Effector memory CD4-positive, alpha-beta T cell (primary cell): ENCODE measurements at regions not wholly inside any gene's neighbourhood (a gene's known extent, or its start where the extent isn't known, plus 50 kb on each side); places are given as distances from the start of the nearest gene placed in this dataset.

Experiments used
- DNase-seq, 3 donors: peaks; one replicate each; pipeline ENCODE4 v3.0.0-alpha.2; 2020
- H3K27ac ChIP-seq: 2 replicates; pipeline ENCODE4 v1.7.0; 2013; ENCODE audit warnings: mild to moderate bottlenecking, low read length, moderate library complexity; ENCODE audit not compliant: insufficient read depth, poor library complexity, severe bottlenecking
- H3K27me3 ChIP-seq: replicated peaks from 2 replicates; pipeline ENCODE4 v1.7.0; 2013; ENCODE audit warnings: mild to moderate bottlenecking, low read length; ENCODE audit not compliant: insufficient read depth, control insufficient read depth, poor library complexity, severe bottlenecking
- H3K36me3 ChIP-seq: 2 replicates; pipeline ENCODE4 v1.7.0; 2013; ENCODE audit warnings: mild to moderate bottlenecking, low read length, moderate library complexity; ENCODE audit not compliant: control insufficient read depth, insufficient read depth
- H3K4me1 ChIP-seq: 2 replicates; pipeline ENCODE4 v1.7.0; 2013; ENCODE audit warnings: low read length, mild to moderate bottlenecking; ENCODE audit not compliant: control insufficient read depth, insufficient read depth, poor library complexity, severe bottlenecking
- H3K4me3 ChIP-seq: 2 replicates; pipeline ENCODE4 v1.7.0; 2013; ENCODE audit warnings: low read length, low read depth, mild to moderate bottlenecking; ENCODE audit not compliant: insufficient read depth, poor library complexity, severe bottlenecking
- H3K9me3 ChIP-seq: 2 replicates; pipeline ENCODE4 v1.7.0; 2013; ENCODE audit warnings: mild to moderate bottlenecking, low read length, moderate library complexity; ENCODE audit not compliant: control insufficient read depth

GRCh38 chr7:21131897-21132296, 296.0 kb upstream of the SP4 start:
- H3K4me1 ChIP-seq: no peaks in the 10 kb centered on the region

GRCh38 chr7:21134631-21135030, 293.3 kb upstream of the SP4 start:
- Histone ChIP-seq H3K9me3 (no peaks in the 10 kb centered on the region), H3K27ac (no peak overlapping the region), H3K36me3 (no peaks in the 10 kb centered on the region), H3K4me3 (no peak overlapping the region), H3K27me3 (no peaks in the 10 kb centered on the region), H3K4me1 (no peaks in the 10 kb centered on the region)
- DNase-seq: no peak

More at GRCh38 chr7:21131897-21132296, 296.0 kb upstream of the SP4 start:
- Histone ChIP-seq H3K27me3 (peaks cover 3% of the 10 kb centered on the region), H3K4me3 (no peak overlapping the region), H3K9me3 (no peaks in the 10 kb centered on the region), H3K36me3 (no peaks in the 10 kb centered on the region), H3K27ac (no peak overlapping the region)
- DNase-seq: no peak

- Histone ChIP-seq H3K4me1 (no peaks in the 10 kb centered on the region), H3K4me3 (no peak overlapping the region), H3K36me3 (no peaks in the 10 kb centered on the region), H3K27ac (no peak overlapping the region), H3K9me3 (no peaks in the 10 kb centered on the region), H3K27me3 (no peaks in the 10 kb centered on the region)
- DNase-seq: no peak
These were observed 292.4 kb upstream of the SP4 start for GRCh38 chr7:21135437-21135836.

GRCh38 chr7:21137640-21138039, 290.2 kb upstream of the SP4 start:
- Histone ChIP-seq H3K9me3 (no peaks in the 10 kb centered on the region), H3K27ac (no peak overlapping the region)

GRCh38 chr7:21140622-21141021, 287.3 kb upstream of the SP4 start:
- Histone ChIP-seq H3K4me3 (no peak overlapping the region), H3K9me3 (no peaks in the 10 kb centered on the region), H3K27ac (no peak overlapping the region), H3K4me1 (no peaks in the 10 kb centered on the region), H3K36me3 (no peaks in the 10 kb centered on the region), H3K27me3 (no peaks in the 10 kb centered on the region)
- DNase-seq: no peak

More at GRCh38 chr7:21137640-21138039, 290.2 kb upstream of the SP4 start:
- H3K4me1 ChIP-seq: no peaks in the 10 kb centered on the region
- H3K36me3 ChIP-seq: no peaks in the 10 kb centered on the region
- no peak for DNase-seq
- H3K4me3 ChIP-seq: no peak overlapping the region
- H3K27me3 ChIP-seq: no peaks in the 10 kb centered on the region

GRCh38 chr7:21141476-21141875, 286.4 kb upstream of the SP4 start:
- Histone ChIP-seq H3K4me1 (no peaks in the 10 kb centered on the region), H3K27ac (no peak overlapping the region), H3K9me3 (no peaks in the 10 kb centered on the region), H3K36me3 (no peaks in the 10 kb centered on the region), H3K27me3 (no peaks in the 10 kb centered on the region), H3K4me3 (no peak overlapping the region)
- no peak for DNase-seq

GRCh38 chr7:21142081-21142480, 285.8 kb upstream of the SP4 start:
- no peaks in the 10 kb centered on the region for H3K36me3 ChIP-seq
- no peaks in the 10 kb centered on the region for H3K4me1 ChIP-seq
- H3K27ac ChIP-seq: no peak overlapping the region
- H3K4me3 ChIP-seq: no peak overlapping the region
- H3K9me3 ChIP-seq: no peaks in the 10 kb centered on the region
- H3K27me3 ChIP-seq: no peaks in the 10 kb centered on the region
- DNase-seq: no peak

GRCh38 chr7:21146642-21147423, 281.1 kb upstream of the SP4 start:
- Histone ChIP-seq H3K36me3 (no peaks in the 10 kb centered on the region), H3K4me3 (no peak overlapping the region), H3K27ac (no peak overlapping the region), H3K27me3 (no peaks in the 10 kb centered on the region), H3K4me1 (no peaks in the 10 kb centered on the region), H3K9me3 (no peaks in the 10 kb centered on the region)
- no peak for DNase-seq

- no peak overlapping the region for H3K4me3 ChIP-seq
These were observed 278.1 kb upstream of the SP4 start for GRCh38 chr7:21149809-21150208.

GRCh38 chr7:21154614-21155013, 273.3 kb upstream of the SP4 start:
- no peaks in the 10 kb centered on the region for H3K36me3 ChIP-seq
- no peaks in the 10 kb centered on the region for H3K27me3 ChIP-seq
- DNase-seq: no peak
- H3K9me3 ChIP-seq: no peaks in the 10 kb centered on the region
- no peak overlapping the region for H3K4me3 ChIP-seq
- no peak overlapping the region for H3K27ac ChIP-seq
- H3K4me1 ChIP-seq: no peaks in the 10 kb centered on the region

More at GRCh38 chr7:21149809-21150208, 278.1 kb upstream of the SP4 start:
- Histone ChIP-seq H3K4me1 (no peaks in the 10 kb centered on the region), H3K9me3 (no peaks in the 10 kb centered on the region), H3K27ac (no peak overlapping the region), H3K36me3 (no peaks in the 10 kb centered on the region), H3K27me3 (no peaks in the 10 kb centered on the region)
- DNase-seq: no peak
